HG02884 (cell line): ENCODE measurements at regions not wholly inside any gene's neighbourhood (a gene's known extent, or its start where the extent isn't known, plus 50 kb on each side); places are given as distances from the start of the nearest gene placed in this dataset.
"Not testable (repeated sequence)": the region's sequence is repeated elsewhere in the genome, so short reads cannot be mapped to it uniquely, and the experiment has no call there.

Source experiments
- ATAC-seq: cut with Tn5 transposase; IDR thresholded peaks from one replicate; pipeline ENCODE4 v1.9.1; 2021; ENCODE audit warnings: mild to moderate bottlenecking, moderate library complexity; ENCODE audit not compliant: unreplicated experiment

DNA sequence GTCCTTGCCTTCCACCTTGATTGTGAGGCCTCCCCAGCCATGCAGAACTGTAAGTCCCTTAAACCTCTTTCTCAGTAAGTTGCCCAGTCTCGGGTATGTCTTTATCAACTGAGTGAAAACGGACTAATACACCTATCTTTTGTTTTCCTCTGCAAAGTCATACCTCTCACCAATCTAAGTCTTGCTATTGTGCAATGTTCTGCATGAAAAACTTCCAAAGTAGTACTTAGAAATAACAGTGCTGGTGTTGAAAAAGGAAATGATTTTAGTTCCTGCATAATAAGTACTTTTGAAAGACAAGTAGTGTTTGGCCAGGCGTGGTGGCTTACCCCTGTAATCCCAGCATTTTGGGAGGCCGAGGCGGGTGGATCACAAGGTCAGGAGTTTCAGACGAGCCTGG, 573.5 kb downstream of the ANKRD50 start:
- no peak for ATAC-seq

- no peak for ATAC-seq
Observed at GRCh38 chr4:124143632-124144031, 568.9 kb downstream of the ANKRD50 start.

- ATAC-seq: no peak
Observed at GRCh38 chr4:124144238-124144654, 568.3 kb downstream of the ANKRD50 start.

DNA sequence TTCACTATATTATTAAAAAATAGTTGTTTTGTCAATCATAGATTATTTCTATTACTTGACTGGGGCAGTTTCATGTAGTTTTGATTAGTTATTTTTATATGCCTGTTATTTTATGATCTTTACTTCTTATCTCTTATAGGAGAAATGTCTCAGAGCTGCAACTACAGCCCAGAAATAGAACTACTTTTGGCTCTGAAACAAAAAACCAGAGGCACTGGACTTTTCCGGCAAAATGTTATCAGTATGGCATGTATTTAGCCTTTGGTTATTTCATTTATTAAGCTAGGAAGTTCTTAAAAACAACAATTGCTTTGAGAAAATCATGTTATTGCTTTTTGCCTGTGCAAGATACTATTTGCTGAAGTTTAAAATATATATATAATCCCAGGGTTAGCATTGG, 566.5 kb downstream of the ANKRD50 start:
- no peak for ATAC-seq

DNA sequence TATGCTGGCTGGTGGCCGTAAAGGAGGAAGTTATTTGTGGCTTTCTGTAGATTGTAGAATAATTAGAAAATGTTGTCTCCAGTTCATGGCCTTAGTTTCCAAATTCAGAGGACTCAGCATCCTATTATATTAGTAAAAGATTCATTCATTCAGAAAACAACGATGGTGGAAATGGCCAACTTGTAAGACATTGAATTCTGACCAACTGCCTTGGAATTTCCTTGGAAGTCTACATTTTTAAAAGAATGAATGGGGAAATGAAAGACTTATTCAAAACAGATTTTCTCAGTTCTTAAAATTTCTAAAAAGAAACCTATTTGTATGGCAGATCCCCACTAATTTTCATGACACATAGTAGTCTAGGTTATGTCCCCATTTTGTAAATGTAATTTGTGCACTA, 561.5 kb downstream of the ANKRD50 start:
- no peak for ATAC-seq

- no peak for ATAC-seq
Observed at GRCh38 chr4:124152132-124152531, 560.4 kb downstream of the ANKRD50 start.

DNA sequence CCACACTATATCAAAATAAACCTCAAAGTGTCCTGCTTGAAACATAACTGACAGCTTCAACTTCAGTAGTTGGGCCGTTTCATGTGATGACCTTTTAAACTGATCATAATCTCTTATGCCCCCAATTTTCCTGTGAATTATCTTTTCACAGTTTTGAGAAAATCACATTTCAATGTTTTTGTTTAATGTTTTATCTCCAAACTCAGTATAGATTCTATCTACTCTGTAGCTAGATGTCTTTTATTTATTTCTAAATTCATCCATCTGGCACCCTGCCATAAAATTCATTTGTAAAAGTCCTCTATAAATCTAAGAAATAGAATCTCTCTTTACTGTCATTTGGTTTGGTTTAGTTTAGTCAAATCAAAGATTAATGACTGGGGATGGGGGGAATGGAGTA, 557.3 kb downstream of the ANKRD50 start:
- no peak for ATAC-seq

DNA sequence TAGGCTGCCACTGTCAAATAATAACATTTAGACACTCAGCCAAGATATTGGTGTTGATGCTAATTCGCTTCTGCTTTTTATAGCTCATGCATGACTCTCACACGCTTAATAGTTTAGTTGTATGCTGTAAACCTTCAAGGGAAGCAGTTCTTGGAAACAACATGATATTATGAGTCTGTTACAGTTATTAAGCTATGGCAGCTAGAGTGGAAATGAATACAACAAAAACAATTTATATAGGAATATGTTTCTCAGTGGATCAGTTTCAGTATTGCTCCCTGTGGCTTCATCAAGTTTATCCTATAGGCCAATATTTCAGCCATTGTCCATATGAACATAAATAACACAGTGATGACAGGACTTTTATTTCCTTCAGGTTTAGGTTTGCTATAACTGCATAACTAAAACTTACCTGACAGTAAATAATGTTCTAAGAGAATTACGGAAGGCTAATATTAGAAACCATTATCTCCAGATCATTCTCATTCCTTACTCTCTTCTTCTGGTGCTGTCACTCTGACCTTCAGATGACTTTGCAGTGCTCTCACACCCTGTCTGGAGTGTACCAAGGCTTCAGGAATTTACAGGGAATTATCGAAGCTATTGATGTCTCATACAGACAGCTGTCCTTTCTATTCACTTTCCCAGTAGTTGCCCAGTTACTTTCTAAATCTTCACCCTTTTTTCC, 555.0 kb downstream of the ANKRD50 start:
- no peak for ATAC-seq

GRCh38 chr4:124163401-124163800, 549.1 kb downstream of the ANKRD50 start:
- no peak for ATAC-seq

- ATAC-seq: no peak
Observed at GRCh38 chr4:124167602-124168001, 544.9 kb downstream of the ANKRD50 start.

GRCh38 chr4:124169524-124169923, 543.0 kb downstream of the ANKRD50 start:
- not testable (repeated sequence) for ATAC-seq

- no peak for ATAC-seq
Observed at GRCh38 chr4:124173912-124174311, 538.6 kb downstream of the ANKRD50 start.

DNA sequence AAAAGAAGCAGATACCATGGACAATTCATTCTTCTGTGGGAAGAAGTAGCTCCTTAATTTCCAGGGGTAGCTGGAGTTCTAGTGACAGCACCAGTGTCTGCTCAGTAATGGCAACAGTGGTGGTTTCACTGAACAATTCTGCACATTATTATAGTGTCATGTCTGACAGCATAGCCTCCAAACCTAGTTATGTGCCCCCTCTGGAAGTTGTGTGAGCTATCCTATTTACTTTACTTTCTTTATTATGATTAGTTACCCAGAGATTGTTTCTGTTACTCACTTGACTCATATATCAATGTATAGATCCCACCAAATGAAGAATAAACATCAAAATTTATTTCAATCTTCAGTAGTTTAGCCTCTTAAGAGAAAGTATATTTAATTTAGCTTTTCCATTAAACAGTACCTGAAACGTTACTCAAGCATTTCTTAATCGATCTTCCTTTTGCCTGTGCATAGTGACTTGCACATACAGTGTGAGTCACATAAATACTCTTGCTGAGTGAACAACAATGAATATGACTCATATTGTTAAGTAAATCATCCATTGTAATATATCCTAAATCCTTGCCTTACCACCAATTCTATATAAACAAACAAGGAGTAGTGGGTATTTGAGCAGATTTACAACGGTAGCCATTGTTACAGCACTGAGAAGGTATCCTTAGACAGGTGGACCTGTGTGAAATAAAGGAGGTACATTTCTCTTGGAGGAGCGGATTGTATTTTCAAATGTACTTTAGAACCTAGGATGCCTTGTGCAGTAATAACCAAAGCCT, 534.7 kb downstream of the ANKRD50 start:
- no peak for ATAC-seq

GRCh38 chr4:124178449-124179021, 534.0 kb downstream of the ANKRD50 start:
- ATAC-seq: no peak

DNA sequence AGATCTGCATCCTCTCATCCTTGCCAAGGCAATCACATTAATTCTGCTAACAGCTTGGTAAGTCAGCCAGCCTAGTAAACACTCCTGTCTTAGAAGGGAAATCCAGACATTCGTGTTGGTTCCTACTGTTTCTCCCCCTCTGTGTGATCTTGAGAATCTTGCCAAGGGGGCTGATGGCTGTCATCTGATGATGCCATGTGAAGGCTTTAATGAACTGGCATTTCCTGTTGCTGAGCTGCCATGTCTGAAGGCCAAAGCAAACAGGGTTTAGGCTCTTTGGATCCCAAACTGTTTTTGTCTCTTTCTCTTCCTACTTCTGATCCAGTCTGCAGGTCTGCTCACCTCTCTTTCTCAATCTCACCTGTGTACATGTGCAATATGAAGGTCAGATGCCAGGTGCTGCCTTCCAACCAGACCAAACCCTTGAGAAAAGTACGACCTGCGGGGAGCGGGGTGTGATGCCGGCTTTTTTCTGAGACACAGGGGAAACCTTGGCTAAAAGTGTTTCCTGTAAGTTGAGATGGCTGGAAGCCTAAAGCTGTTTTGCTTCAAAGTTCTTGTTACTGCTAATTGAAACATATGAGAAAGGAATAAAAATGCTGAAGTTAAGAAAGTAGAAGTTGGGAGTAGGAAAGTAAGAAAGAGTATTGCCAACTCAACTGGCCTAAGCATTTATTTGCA, 532.9 kb downstream of the ANKRD50 start:
- ATAC-seq: no peak

- no peak for ATAC-seq
Observed at GRCh38 chr4:124181039-124181438, 531.5 kb downstream of the ANKRD50 start.

- no peak for ATAC-seq
Observed at GRCh38 chr4:124183231-124183630, 529.3 kb downstream of the ANKRD50 start.

- ATAC-seq: no peak
Observed at GRCh38 chr4:124183926-124184325, 528.6 kb downstream of the ANKRD50 start.

GRCh38 chr4:124184792-124185191, 527.7 kb downstream of the ANKRD50 start:
- no peak for ATAC-seq

GRCh38 chr4:124188595-124188994, 523.9 kb downstream of the ANKRD50 start:
- ATAC-seq: no peak

DNA sequence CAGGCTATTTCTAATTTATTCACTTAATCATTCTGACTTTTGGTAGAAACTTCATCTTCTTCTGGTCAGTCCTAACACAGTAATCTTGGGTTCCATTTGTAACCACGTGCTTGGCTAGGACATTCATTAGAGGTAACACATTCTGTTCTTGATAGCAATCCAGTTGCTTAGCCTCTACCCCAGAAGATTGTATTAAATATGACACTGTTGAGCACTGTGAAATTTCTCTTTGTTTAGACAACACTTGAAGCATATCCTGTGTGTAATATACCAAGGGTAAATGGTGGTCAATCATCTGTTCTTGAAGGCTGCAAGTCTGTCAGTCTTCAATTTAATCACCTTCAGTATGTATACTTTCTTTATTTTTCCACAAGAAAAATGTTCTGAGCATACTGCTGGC, 523.0 kb downstream of the ANKRD50 start:
- no peak for ATAC-seq

DNA sequence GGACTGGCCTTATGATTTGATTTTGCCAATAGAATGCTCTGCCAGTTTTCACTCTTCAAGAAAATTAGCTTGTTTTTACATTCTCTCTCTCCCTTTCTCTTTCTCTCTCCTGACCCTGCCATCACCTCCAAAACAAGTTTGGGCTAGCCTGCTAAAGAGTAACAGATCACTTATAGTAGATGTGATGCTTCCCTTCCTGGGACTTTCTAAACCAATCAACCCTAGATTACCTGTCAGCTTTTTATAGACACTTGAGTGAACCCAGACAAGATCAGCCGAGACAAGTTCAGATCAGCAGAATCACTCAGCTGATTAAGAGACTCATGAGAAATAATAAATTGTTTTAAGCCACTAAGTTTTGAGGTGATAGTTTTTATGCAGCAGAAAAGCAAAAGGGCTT, 521.2 kb downstream of the ANKRD50 start:
- no peak for ATAC-seq
